H9 (cell line): ENCODE measurements at regions not wholly inside any gene's neighbourhood (a gene's known extent, or its start where the extent isn't known, plus 50 kb on each side); places are given as distances from the start of the nearest gene placed in this dataset.
A peak's percentile ranks its signal among the peaks of the same experiment; 100 is the strongest.

ENCODE experiments used
- DNase-seq: peaks from one replicate; pipeline ENCODE4 v3.0.0-alpha.2; 2017
- H2AFZ ChIP-seq: one replicate; pipeline ENCODE4 v1.6.1; 2013; ENCODE audit warnings: mild to moderate bottlenecking, low read length, control low read depth, moderate library complexity
- H2AK5ac ChIP-seq: 2 replicates; pipeline ENCODE4 v1.6.1; 2013; ENCODE audit warnings: low read length, control low read depth, mixed read lengths; ENCODE audit not compliant: insufficient read length
- H2BK120ac ChIP-seq: one replicate; pipeline ENCODE4 v1.6.1; 2013; ENCODE audit warnings: low read depth, mild to moderate bottlenecking, low read length, control low read depth, inconsistent platforms; ENCODE audit not compliant: poor library complexity, severe bottlenecking
- H2BK12ac ChIP-seq: 2 replicates; pipeline ENCODE4 v1.6.1; 2013; ENCODE audit warnings: low read length, control low read depth, mixed read lengths, low read depth; ENCODE audit not compliant: insufficient read length
- H2BK15ac ChIP-seq: 2 replicates; pipeline ENCODE4 v1.6.1; 2013; ENCODE audit warnings: low read depth, low read length, control low read depth
- H2BK20ac ChIP-seq: one replicate; pipeline ENCODE4 v1.6.1; 2013; ENCODE audit warnings: low read depth, mild to moderate bottlenecking, low read length, control low read depth, inconsistent platforms; ENCODE audit not compliant: poor library complexity, severe bottlenecking
- H2BK5ac ChIP-seq: 2 replicates; pipeline ENCODE4 v1.6.1; 2013; ENCODE audit warnings: low read length, control low read depth, mixed read lengths; ENCODE audit not compliant: insufficient read length
- H3K14ac ChIP-seq: 2 replicates; pipeline ENCODE4 v1.6.1; 2013; ENCODE audit warnings: low read length, control low read depth; ENCODE audit not compliant: insufficient read depth
- H3K18ac ChIP-seq: 2 replicates; pipeline ENCODE4 v1.6.1; 2013; ENCODE audit warnings: low read depth, mild to moderate bottlenecking, mixed read lengths, low read length, control low read depth; ENCODE audit not compliant: insufficient read length
- H3K23ac ChIP-seq: 2 replicates; pipeline ENCODE4 v1.6.1; 2013; ENCODE audit warnings: low read length, control low read depth, mixed read lengths, low read depth; ENCODE audit not compliant: insufficient read length
- H3K23me2 ChIP-seq: 2 replicates; pipeline ENCODE4 v1.6.1; 2013; ENCODE audit warnings: low read depth, mild to moderate bottlenecking, mixed read lengths, low read length, control low read depth; ENCODE audit not compliant: insufficient read length, poor library complexity, severe bottlenecking
- H3K27ac ChIP-seq: 2 replicates; pipeline ENCODE4 v1.5.1; 2013; ENCODE audit warnings: low read length, control low read depth, mixed read lengths, low read depth; ENCODE audit not compliant: insufficient read length
- H3K27me3 ChIP-seq: 2 replicates; pipeline ENCODE4 v1.6.1; 2013; ENCODE audit warnings: low read length, control low read depth, inconsistent platforms; ENCODE audit not compliant: insufficient read depth
- H3K4ac ChIP-seq: 2 replicates; pipeline ENCODE4 v1.6.1; 2013; ENCODE audit warnings: low read depth, mild to moderate bottlenecking, control low read depth, inconsistent platforms, low read length, moderate library complexity
- H3K4me1 ChIP-seq: 2 replicates; pipeline ENCODE4 v1.6.1; 2013; ENCODE audit warnings: low read length, control low read depth, inconsistent platforms; ENCODE audit not compliant: insufficient read depth
- H3K4me2 ChIP-seq: 2 replicates; pipeline ENCODE4 v1.6.1; 2013; ENCODE audit warnings: low read length, control low read depth, mixed read lengths; ENCODE audit not compliant: insufficient read length, insufficient read depth
- H3K56ac ChIP-seq: 2 replicates; pipeline ENCODE4 v1.6.1; 2013; ENCODE audit warnings: low read depth, mild to moderate bottlenecking, mixed read lengths, low read length, control low read depth; ENCODE audit not compliant: insufficient read length
- H3K79me1 ChIP-seq: 2 replicates; pipeline ENCODE4 v1.6.1; 2013; ENCODE audit warnings: low read depth, mild to moderate bottlenecking, moderate library complexity, low read length, control low read depth, inconsistent platforms; ENCODE audit not compliant: insufficient read depth, poor library complexity, severe bottlenecking
- H3K79me2 ChIP-seq: 2 replicates; pipeline ENCODE4 v1.6.1; 2013; ENCODE audit warnings: low read length, control low read depth, inconsistent platforms; ENCODE audit not compliant: insufficient read depth
- H3K9ac ChIP-seq: 2 replicates; pipeline ENCODE4 v1.6.1; 2013; ENCODE audit warnings: low read length, control low read depth, mixed read lengths; ENCODE audit not compliant: insufficient read length; ENCODE audit errors: extremely low read depth
- H3K9me3 ChIP-seq: one replicate; pipeline ENCODE4 v1.6.1; 2013; ENCODE audit warnings: low read depth, low read length, inconsistent platforms; ENCODE audit not compliant: control insufficient read depth
- H3T11ph ChIP-seq: one replicate; pipeline ENCODE4 v1.6.1; 2013; ENCODE audit warnings: mild to moderate bottlenecking, low read length, control low read depth, inconsistent platforms
- H4K20me1 ChIP-seq: one replicate; pipeline ENCODE4 v1.6.1; 2013; ENCODE audit not compliant: control insufficient read depth, insufficient read length, insufficient read depth
- H4K5ac ChIP-seq: 2 replicates; pipeline ENCODE4 v1.6.1; 2013; ENCODE audit warnings: low read depth, mild to moderate bottlenecking, mixed read lengths, low read length, control low read depth; ENCODE audit not compliant: insufficient read length
- H4K8ac ChIP-seq: replicated peaks from 2 replicates; pipeline ENCODE4 v1.6.1; 2013; ENCODE audit warnings: low read length, control low read depth, mixed read lengths, low read depth; ENCODE audit not compliant: insufficient read length
- H4K91ac ChIP-seq: 2 replicates; pipeline ENCODE4 v1.6.1; 2013; ENCODE audit warnings: low read depth, mild to moderate bottlenecking, moderate library complexity, mixed read lengths, low read length, control low read depth; ENCODE audit not compliant: insufficient read length
- H3K27ac Mint-ChIP-seq, 3 experiments: 2 replicates in 2 of 3; 3 replicates in 1 of 3; pipeline ENCODE4 v1.8.0; 2020 to 2021; ENCODE audit warnings: mixed read lengths in 3 of 3, mild to moderate bottlenecking in 1 of 3, moderate library complexity in 1 of 3
- H3K27me3 Mint-ChIP-seq: 2 replicates; pipeline ENCODE4 v1.8.0; 2021; ENCODE audit warnings: low read depth, mild to moderate bottlenecking, moderate library complexity, mixed read lengths
- H3K36me3 Mint-ChIP-seq, 3 experiments: 2 replicates in 2 of 3; 3 replicates in 1 of 3; pipeline ENCODE4 v1.8.0; 2020 to 2021; ENCODE audit warnings: low read depth in 3 of 3, mixed read lengths in 3 of 3; ENCODE audit not compliant: insufficient read depth in 1 of 3
- H3K4me1 Mint-ChIP-seq, 2 experiments: 2 replicates each; pipeline ENCODE4 v1.8.0; 2020; ENCODE audit warnings: mixed read lengths in 2 of 2
- H3K4me3 Mint-ChIP-seq, 2 experiments: 2 replicates in 1 of 2; 3 replicates in 1 of 2; pipeline ENCODE4 v1.8.0; 2020 to 2021; ENCODE audit warnings: mild to moderate bottlenecking in 2 of 2, mixed read lengths in 2 of 2, moderate library complexity in 1 of 2
- H3K9me3 Mint-ChIP-seq, 2 experiments: 2 replicates in 1 of 2; 3 replicates in 1 of 2; pipeline ENCODE4 v1.8.0; 2020; ENCODE audit warnings: mild to moderate bottlenecking in 2 of 2, mixed read lengths in 2 of 2, moderate library complexity in 1 of 2
- WGBS: extraction: QIAGEN DNeasy Blood & Tissue Kit; methylation state at CpG from one replicate; pipeline ENCODE4 v1.1.7; 2013; ENCODE audit warnings: missing lambda C conversion rate, low lambda C conversion rate, mixed read lengths; ENCODE audit not compliant: insufficient read length; ENCODE audit errors: extremely low coverage; 5-methylcytosine and 5-hydroxymethylcytosine counted together
- TF ChIP-seq, protein P1 (sequence below): fragments of 200-600 bp; sonication (generic); conservative IDR thresholded peaks from 3 replicates; pipeline ENCODE4 v1.8.0; 2021; ENCODE audit warnings: antibody characterized with exemption, mild to moderate bottlenecking

DNA sequence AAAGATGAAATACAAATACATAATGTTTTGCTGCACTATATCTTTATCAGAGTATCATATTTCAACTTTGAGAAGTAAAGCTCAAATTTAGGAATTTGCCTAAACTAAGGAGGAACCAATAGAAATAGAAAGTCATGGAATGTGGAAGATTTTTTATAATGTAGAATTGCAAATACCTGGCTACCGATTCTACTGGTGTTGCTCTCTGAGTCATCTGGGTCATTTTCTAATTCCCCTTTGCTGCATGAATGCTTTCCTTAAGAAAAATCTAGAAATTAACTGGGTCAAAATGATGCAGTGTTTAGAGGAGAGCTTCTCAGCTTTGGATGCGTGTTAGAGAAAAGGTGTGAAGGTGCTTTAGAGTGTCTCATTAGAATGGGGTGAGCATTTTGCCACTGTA, 568.9 kb upstream of the ANKRD30A start:
- Histone ChIP-seq H3K27ac (no peak overlapping the region), H2AK5ac (no peak overlapping the region), H3K79me1 (no peaks in the 10 kb centered on the region), H3K23me2 (no peaks in the 10 kb centered on the region), H3K14ac (no peak overlapping the region), H2AFZ (no peak overlapping the region), H2BK120ac (no peak overlapping the region), H4K8ac (no peak overlapping the region), H3T11ph (no peak overlapping the region), H3K4ac (no peak overlapping the region), H3K9me3 (no peaks in the 10 kb centered on the region), H3K4me1 (no peaks in the 10 kb centered on the region), H4K20me1 (no peaks in the 10 kb centered on the region), H3K79me2 (no peaks in the 10 kb centered on the region), H4K91ac (no peak overlapping the region), H3K56ac (no peak overlapping the region), H3K9ac (no peak overlapping the region), H3K18ac (no peak overlapping the region), H2BK20ac (no peak overlapping the region), H2BK15ac (no peak overlapping the region), H3K4me2 (no peak overlapping the region), H2BK12ac (no peak overlapping the region), H4K5ac (no peak overlapping the region), H2BK5ac (no peak overlapping the region), H3K27me3 (no peaks in the 10 kb centered on the region), H3K23ac (no peak overlapping the region)
- no peak overlapping the region for H3K4me3 Mint-ChIP-seq
- TF ChIP-seq, protein P1, sequence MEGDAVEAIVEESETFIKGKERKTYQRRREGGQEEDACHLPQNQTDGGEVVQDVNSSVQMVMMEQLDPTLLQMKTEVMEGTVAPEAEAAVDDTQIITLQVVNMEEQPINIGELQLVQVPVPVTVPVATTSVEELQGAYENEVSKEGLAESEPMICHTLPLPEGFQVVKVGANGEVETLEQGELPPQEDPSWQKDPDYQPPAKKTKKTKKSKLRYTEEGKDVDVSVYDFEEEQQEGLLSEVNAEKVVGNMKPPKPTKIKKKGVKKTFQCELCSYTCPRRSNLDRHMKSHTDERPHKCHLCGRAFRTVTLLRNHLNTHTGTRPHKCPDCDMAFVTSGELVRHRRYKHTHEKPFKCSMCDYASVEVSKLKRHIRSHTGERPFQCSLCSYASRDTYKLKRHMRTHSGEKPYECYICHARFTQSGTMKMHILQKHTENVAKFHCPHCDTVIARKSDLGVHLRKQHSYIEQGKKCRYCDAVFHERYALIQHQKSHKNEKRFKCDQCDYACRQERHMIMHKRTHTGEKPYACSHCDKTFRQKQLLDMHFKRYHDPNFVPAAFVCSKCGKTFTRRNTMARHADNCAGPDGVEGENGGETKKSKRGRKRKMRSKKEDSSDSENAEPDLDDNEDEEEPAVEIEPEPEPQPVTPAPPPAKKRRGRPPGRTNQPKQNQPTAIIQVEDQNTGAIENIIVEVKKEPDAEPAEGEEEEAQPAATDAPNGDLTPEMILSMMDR: no peak
- no peaks in the 10 kb centered on the region for H3K27me3 Mint-ChIP-seq
- DNase-seq: no peak
- no peaks in the 10 kb centered on the region for H3K9me3 Mint-ChIP-seq
- WGBS: no CpG with 5 or more reads among the region's 2 CpGs
- H3K4me1 Mint-ChIP-seq: no peaks in the 10 kb centered on the region
- no peaks in the 10 kb centered on the region for H3K36me3 Mint-ChIP-seq
- 0 out of 7 replicates have a peak overlapping the region, but pooled peaks of 1 of the 3 experiments have one; percentile 12 for H3K27ac Mint-ChIP-seq
